Choroid plexus epithelial cell (primary cell): ENCODE measurements at regions not wholly inside any gene's neighbourhood (a gene's known extent, or its start where the extent isn't known, plus 50 kb on each side); places are given as distances from the start of the nearest gene placed in this dataset.

Experiments
- DNase-seq: peaks from one replicate; pipeline ENCODE4 v3.0.0-alpha.2; 2010; ENCODE audit warnings: low read depth
- H3K4me3 ChIP-seq: 2 replicates; pipeline ENCODE4 v1.5.1; 2011; ENCODE audit warnings: low read depth, mild to moderate bottlenecking, control low read depth, low read length, moderate library complexity
- TF ChIP-seq, protein P1 (sequence below): conservative IDR thresholded peaks from 2 replicates; pipeline ENCODE4 v1.5.1; 2011; ENCODE audit warnings: low read depth, mild to moderate bottlenecking, control low read depth, inconsistent platforms, low read length, moderate library complexity

DNA sequence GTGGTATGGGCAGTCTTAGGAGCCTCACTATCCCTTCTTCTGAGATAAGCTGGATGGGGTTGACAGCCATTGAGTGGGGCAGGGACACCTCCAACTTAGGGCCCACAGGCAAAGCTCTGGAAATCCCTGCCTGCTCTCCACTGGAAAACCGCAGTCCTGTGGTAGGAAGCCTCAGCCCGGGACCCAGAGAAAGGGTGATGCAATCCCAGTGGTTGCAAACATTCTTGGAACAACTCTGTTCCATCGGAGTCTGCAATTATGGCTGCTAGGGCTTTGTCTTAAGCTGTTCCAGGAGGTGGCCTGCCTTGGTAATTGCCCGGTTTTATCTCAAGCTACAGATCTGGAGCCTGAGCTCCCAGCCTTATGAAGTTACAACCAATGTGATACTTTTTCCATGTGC is 133.4 kb downstream of the DICER1 start:
- H3K4me3 ChIP-seq = no peak overlapping the region
- TF ChIP-seq, protein P1, sequence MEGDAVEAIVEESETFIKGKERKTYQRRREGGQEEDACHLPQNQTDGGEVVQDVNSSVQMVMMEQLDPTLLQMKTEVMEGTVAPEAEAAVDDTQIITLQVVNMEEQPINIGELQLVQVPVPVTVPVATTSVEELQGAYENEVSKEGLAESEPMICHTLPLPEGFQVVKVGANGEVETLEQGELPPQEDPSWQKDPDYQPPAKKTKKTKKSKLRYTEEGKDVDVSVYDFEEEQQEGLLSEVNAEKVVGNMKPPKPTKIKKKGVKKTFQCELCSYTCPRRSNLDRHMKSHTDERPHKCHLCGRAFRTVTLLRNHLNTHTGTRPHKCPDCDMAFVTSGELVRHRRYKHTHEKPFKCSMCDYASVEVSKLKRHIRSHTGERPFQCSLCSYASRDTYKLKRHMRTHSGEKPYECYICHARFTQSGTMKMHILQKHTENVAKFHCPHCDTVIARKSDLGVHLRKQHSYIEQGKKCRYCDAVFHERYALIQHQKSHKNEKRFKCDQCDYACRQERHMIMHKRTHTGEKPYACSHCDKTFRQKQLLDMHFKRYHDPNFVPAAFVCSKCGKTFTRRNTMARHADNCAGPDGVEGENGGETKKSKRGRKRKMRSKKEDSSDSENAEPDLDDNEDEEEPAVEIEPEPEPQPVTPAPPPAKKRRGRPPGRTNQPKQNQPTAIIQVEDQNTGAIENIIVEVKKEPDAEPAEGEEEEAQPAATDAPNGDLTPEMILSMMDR = no peak
- no peak for DNase-seq

DNA sequence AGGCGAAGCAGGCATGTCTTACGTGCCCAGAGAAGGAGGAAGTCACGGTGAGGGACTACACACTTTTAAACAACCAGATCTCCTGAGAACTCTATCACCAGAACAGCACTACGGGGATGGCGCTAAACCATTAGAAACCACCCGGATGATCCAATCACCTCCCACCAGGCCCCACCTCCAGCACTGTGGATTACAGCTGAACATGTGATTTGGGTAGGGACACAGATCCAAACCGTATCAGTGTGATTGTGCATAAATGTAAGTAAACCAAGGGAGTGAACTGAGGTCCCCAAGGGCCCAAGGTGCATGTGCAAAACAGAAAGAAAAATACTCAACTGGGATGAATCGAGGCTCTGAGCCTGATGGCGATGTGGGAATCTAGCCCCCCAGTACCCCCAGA is 134.2 kb downstream of the DICER1 start:
- no peak overlapping the region for H3K4me3 ChIP-seq
- TF ChIP-seq, protein P1 = no peak
- DNase-seq = no peak

DNA sequence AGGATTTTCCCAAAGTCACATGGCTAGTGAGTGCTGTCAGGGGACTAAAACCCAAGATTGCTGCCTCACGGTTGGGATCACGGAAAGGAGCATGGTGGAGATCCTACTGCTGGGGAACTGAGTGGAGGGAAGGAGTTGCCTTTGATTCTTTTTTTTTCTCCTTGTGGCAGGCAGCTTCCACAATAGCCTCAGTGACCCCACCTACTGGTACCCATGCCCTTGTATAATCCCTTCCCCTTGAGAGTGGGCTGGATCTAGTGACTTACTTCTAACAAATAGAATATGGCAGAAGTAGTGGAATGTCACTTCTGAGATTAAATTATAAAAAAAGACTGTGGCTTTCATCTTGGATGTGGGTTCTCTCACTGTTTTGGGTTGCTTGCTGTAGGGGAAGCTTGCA is 135.7 kb downstream of the DICER1 start:
- TF ChIP-seq, protein P1 = no peak
- no peak overlapping the region for H3K4me3 ChIP-seq
- DNase-seq = no peak

DNA sequence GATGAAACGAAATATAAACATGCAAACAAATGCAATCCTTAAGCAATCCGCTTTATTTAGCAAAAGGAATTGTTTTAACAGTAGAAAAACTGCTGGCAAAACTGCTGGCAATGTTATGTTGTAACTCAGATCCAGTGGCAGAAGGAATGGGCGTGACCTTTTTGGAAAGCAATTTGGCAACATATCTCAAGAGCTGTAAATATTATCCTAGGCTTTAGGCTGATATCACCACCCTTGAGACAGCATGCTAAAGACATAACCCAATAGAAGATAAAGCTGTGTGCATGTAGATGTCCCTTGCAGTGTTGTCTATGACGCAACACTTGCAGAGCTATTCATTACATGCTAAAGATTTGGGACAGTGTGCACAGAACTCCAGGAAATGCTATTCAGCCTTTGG is 138.5 kb downstream of the DICER1 start:
- no peak overlapping the region for H3K4me3 ChIP-seq
- DNase-seq = no peak
- TF ChIP-seq, protein P1 = no peak

DNA sequence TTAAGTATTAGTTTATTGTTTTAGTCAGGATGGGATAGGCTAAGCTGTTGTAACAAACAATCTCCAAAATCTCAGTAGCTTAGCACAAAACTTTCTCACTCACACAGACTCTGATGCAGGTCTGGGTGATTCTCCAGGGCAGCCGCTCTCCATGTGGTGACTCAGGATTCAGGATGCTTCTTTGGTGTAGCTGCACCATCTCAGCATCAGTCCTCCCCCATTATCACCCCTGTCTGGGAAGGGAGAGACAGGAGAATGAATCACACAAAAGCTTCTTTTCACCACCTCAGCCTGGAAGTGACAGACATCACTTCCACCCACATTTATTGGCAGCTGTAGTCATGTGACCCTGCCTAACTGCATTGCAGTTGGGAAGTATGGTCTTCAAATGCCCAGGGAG is 142.3 kb downstream of the DICER1 start:
- no peak overlapping the region for H3K4me3 ChIP-seq
- DNase-seq = no peak
- TF ChIP-seq, protein P1 = no peak

DNA sequence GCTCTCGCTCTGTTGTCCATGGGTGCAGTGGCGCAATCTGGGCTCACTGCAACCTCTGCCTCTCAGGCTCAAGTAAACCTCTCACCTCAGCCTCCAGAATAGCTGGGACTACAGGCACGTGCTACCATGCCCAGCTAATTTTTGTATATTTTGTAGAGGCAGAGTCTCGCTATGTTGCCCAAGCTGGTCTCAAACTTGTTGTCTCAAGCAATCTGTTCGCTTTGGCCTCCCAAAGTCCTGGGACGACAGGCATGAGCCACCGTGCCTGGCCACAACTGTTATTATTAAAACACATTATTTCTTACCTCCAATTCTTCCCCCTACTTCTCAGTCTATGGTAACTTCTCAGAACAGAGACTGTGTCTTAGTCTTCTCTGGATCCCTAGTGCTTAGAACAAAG is 143.3 kb downstream of the DICER1 start:
- no peak overlapping the region for H3K4me3 ChIP-seq
- DNase-seq = no peak
- TF ChIP-seq, protein P1 = no peak

DNA sequence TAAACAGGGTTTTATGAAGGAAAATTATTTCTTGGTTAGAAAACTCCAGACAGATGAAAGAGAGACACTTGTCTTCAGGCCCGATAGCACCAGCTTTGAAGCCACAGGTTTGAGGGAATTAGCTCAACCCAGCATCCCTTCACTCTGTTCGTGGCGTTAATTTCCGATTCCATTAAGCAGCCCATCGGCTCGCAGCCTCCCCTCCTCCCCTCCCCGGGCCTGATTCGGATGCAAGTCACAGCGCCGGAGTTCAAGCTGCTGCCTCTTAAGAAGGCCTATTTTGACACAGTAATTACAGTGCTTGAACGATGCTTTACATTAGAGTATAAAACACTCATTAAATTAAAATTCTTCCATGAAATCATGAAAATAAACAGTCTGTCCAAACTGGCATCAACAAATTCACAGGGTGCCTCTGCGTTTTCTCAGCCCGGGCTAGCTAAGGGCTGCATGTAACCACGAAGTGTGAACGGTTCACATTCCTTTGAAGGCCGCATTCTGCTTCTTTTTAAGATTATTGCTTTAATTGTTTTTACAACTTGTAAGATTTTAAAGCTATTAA is 145.8 kb downstream of the DICER1 start:
- TF ChIP-seq, protein P1 = no peak
- no peak for DNase-seq
- no peak overlapping the region for H3K4me3 ChIP-seq
